KBM-7 (cell line): ENCODE measurements at regions not wholly inside any gene's neighbourhood (a gene's known extent, or its start where the extent isn't known, plus 50 kb on each side); places are given as distances from the start of the nearest gene placed in this dataset.

Experiments used
- DNase-seq: peaks from one replicate; pipeline ENCODE4 v3.0.0-alpha.2; 2015
- in situ Hi-C: fragments of 300-500 bp; cut with MboI; formaldehyde crosslinking; loops from 2 replicates; pipeline ENCODE4 v1.14.3; 2020; ENCODE audit warnings: low sequenced_read_pairs, low pct_unique_long_range_greater_than_20kb, mixed read lengths

DNA sequence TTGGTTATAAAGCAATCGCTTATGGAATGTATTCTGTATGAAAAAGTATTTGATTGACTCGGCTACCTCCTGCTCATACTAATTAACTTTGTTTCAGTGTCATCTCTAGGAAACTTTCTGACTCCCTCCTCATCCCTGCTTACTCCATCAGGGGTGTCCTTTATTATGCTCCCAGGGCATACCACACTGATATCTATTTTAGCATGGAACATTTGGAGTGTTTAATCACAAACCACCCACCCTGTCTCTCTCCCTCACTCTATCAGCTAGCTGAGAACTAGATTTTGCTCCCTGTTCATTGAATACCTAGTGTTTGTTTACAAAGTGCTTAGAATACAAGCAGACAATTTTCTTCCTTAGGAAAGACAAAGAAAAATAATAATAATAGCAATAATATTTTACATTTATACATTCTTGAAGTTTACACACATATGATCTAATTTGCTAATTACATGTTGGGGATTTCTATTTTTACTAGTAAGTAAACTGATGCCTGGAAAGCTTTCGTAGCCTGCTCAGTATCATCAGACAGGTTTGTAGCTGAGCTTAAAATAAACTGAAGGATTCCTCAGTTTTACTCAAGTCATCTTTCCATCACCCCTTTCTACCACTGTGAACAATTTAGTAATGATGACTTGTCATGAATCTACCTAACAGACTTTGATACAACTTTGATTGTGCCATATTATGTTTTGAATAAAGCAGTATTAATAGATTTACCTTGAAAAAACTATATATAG lies 811.4 kb upstream of the HS3ST1 start:
- in situ Hi-C loops, result no loop called here
- DNase-seq, result no peak

DNA sequence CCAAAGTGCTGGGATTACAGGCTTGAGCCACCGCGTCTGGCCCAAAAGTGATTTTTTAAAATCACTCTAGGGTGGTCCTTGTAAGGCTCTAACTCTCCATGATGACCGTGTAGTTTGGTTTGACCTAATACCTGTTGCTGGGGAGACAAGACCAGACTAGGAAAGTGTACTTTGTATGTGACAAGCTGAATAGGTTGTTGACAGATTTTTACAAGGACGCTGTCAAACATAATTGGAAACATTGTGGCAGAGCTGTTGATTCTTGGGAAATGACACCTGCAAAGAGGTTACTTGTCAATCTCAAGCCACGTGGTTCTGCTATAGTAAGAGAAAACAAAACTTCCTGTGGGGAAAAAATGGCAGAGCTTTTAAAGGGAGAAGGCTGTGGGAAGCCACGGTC lies 802.4 kb upstream of the HS3ST1 start:
- no peak for DNase-seq
- in situ Hi-C loops, result no loop called here

DNA sequence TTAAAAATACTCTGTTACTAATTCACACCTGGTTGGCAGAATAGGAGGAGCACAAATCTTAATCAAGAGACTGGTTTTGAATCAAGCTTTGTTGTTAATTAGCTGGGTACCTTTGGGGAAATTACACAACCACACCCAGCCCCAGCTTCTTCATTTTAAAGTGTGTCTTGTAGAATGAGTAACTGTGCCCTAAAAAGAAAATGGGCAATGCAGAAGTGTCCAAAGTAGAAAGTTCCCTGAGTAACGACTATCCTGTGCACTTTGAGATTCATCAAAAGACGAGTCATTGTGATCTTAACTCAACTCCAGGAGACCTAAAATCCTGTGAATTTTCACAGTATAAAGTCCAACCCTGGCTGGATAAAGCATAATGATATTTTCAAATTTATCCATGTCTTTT lies 792.3 kb upstream of the HS3ST1 start:
- no peak for DNase-seq
- in situ Hi-C loops, result no loop called here

DNA sequence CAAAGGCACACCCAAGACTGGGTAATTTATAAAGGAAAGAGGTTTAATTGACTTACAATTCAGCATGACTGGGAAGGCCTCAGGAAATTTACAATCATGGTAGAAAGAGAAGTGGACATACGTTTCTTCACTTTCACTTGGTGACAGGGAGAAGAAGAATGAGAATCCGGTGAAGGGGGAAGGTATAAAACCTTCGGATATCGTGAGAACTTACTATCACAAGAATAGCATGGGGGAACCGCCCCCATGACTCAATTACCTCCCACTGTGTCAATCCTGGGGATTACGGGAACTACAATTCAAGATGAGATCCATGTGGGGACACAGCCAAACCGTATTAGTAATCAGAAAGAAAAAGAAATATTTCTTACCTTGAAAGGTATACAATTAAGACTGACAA lies 782.9 kb upstream of the HS3ST1 start:
- in situ Hi-C loops, result no loop called here
- DNase-seq, result no peak

DNA sequence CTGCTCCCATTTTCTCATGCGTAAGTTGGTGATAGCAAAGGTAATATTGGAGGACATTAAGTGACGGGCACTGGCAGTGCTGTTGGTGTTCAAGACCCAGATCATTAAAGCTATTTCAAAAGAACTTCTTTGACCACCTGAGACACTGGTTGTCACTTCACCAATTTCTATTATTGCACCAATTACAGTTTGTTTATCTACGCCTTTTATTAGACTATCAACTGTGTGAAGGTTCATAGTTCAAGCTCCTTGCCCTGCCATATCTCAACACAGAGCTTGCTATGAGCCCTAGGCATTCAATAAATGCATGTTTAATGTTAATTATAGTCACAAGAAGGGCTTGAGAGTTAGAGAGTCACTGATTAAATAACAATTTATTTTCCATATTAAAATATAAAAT lies 778.7 kb upstream of the HS3ST1 start:
- no peak for DNase-seq
- in situ Hi-C loops, result no loop called here

DNA sequence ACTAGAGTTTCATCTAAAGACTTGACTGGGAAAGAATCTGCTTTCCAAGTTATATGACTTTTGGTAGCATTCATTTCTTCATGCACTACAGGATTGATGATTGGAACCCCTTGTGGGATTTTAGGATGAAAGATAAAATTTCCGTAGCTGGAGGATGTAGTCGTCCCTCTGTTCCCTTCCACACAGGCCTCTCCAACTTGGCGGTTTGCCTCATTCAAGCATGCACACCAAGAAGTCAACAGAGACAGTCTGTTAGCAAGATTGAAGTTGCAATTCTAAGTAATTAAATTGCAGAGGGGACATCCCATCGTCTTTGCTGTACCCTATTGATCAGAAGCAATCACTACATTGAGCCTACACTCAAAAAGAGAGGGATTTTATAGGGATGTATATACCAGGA lies 777.4 kb upstream of the HS3ST1 start:
- DNase-seq, result no peak
- in situ Hi-C loops, result no loop called here

DNA sequence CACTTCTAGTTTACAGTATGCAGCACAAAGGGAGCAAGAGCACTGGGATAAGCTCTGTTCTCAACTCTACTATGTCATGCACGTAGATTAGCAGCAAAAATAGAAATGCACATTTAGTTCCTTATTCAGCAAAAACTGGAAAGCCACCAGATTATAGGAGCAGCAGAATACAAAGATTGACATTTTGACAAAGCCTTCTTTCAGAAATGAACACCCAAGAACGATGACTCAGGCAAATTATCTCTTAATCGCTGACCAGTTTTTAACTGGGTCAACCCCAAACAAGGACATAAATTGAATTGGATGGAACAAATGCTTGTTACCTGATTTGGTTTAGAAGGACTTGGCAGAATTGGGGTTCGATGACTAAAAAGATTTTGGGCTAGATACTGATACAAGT lies 775.3 kb upstream of the HS3ST1 start:
- DNase-seq, result no peak
- in situ Hi-C loops, result no loop called here

DNA sequence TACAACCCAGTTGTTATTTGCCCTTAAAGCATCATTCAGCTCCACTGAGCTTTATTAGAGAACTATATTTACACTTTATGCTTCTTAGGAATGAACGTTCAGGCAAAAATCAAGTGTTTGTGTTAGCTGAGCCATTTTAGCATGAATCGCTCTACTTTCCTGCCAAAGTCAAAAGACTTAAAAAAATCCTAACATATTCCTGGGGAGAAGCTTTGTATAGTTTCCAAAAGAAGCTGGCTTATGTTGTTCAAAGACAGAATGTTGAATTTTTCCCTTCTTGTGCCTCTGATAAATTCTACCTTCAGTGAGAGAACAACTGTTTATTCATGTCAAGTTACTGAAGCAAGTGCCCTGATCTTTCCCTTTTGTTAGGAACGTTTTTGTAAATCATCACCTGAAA lies 771.5 kb upstream of the HS3ST1 start:
- in situ Hi-C loops, result no loop called here
- DNase-seq, result no peak

DNA sequence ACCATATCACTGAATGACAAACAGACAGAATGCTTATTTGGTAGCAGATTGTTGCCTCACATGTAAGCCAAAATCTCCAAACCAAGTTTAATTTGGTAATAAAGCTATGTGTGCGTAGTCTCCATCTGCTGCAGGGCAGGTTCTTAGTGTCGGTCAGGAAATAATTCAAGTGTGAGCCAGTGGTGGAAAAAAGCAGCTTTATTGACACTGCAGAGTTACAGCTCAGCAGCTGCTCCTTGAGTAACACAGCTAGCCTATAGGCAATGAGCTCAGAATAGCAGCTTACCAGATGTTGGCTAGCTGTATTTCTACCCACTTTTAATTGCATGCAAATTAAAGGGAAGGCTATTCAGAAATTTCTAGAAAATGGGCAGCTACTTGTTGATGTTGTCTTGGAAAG lies 757.8 kb upstream of the HS3ST1 start:
- DNase-seq, result no peak
- in situ Hi-C loops, result no loop called here

DNA sequence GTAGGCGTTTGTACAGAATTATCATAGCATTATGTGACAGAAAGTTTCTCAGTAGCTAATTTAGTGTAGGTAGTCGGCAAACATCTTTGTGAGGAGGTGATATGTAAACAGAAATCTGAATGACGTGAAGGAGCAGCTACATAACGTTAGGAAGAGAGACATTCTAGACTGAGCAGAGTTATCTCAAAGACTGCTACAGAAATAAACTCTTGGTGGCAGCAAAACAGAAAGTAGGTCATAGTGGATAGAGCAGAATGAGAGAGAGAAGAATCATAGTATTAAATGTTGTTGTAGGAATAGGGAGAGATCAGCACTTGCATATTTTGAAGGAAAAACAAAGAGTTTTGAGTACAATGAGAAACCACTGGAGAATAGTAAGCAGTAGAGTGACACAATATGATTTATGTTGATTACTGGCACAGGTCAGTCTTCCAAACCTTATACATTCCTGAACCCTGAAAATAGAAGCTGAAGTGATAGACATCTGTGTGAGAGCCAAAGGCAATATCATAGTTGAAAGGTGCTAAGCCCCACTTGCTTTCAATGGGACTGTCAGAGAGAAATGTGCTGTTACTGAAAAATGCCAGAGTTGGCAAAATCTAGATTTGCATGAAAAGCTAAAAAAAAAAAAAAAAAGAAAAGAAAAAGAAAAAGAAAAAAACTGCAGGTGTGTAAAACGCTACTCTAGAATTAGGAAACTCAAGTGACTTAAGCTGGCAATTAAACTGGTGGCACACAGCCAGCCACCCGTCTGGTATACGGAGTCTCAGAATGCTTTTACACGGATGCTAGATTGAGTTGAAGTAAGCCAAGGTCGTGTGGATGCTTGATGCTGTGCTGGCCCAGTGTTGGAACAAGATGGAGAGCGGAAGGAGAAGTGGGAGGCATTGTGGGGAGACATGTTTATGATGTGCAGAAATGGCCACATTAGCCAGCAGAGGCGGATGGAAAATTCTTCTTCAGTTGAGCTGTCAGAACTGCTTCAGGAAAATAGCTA lies 750.2 kb upstream of the HS3ST1 start:
- DNase-seq, result no peak
- in situ Hi-C loops, result no loop called here

DNA sequence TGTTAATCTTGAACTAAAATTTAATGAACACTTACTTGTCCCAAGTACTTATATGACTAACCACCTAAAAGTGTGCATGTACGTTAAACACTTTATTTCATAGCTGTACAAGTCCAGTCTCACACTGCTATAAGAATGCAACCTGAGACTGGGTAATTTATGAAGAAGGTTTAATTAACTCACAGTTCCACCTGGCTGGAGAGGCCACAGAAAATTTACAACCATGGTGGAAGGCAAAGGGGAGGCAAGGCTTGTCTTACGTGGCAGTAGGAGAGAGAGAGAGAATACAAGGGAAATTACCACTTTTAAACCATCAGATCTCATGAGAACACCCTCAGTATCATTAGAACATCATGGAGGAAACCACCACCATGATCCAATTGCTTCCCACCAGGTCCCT lies 748.7 kb upstream of the HS3ST1 start:
- in situ Hi-C loops, result no loop called here
- no peak for DNase-seq

DNA sequence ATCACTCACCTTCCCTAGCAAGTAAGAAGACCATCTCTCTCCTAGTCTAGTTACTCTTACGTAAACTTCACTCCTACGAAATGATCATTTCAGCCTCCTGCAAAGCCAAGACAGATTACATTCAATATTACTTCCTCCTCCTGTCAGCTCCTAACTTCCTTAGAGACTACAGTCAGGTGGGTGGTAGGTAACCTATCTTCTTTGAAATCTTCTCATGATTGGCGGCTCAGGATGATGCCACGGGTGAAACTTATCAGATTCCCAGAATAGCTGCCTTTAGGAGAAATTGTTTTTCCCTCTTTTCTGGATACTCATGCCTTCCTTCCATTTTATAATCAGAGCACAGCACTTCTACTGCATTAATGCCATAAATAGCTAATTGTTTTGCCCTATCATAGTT lies 744.8 kb upstream of the HS3ST1 start:
- no peak for DNase-seq
- in situ Hi-C loops, result no loop called here

DNA sequence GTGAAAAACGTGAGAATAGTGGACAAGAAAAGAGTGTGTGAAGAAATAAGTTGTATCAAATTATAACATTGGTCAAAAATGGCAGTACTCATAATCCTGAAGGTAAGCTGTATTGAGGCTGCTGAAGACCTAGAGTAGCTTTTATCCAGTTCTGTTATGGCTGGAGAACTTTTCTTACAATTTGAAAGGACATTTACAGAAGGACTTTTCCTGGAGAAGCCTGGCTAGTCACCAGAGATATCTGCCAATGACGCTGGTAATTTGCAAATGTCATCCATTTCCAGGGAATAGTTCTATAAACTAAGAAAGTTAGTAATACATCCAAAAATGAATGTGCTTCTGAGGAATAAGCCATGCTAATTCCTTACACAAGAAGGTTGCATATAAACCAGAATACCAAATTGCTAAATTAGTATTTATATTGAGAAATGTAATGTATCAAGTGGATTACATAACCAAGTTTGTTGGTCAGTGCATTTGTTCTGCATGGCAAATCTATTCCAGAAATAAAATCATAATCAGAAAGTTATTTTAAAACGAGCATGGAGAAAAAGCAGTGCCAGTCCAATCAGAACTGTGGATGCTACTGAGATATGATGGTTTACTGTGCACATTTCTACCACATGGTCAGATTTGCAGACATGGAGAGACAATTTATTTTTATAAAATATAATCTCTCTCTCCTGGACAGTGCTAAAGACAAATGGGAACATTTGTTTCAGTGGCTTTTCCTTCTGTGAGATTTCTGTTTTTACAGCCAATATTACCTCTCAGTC lies 743.7 kb upstream of the HS3ST1 start:
- in situ Hi-C loops, result no loop called here
- DNase-seq, result no peak

DNA sequence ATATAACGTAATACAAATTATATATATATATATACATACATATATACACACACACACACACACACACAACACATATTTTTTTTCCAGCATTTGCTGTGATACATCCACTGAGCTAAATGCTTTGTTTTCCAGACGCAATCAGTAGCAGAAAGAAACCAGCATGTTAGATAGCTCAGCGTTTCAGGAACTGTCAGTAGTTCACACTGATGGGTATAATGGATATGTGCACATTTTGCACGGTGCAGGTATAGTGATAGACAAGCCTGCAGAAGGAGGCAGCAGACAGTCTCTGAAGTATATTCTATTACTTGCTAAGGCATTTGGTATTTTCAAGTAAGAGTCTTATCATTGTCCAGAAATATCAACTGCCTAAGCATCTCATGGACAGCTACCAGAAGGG lies 741.6 kb upstream of the HS3ST1 start:
- no peak for DNase-seq
- in situ Hi-C loops, result no loop called here

DNA sequence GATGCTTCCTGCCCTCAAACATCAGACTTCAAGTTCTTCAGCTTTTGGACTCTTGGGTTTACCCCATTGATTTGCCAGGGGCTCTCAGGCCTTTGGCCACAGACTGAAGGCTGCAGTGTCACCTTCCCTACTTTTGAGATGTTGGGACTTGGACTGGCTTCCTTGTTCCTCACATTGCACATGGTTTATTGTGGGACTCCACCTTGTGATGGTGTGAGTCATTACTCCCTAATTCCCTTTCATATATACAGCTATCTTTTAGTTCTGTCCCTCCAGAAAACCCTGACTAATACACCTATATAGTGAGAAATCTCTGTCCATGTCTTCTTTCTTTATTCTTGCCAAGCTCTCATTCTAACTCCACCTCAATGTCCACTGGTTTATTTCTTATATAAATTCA lies 736.9 kb upstream of the HS3ST1 start:
- DNase-seq, result no peak
- in situ Hi-C loops, result no loop called here

DNA sequence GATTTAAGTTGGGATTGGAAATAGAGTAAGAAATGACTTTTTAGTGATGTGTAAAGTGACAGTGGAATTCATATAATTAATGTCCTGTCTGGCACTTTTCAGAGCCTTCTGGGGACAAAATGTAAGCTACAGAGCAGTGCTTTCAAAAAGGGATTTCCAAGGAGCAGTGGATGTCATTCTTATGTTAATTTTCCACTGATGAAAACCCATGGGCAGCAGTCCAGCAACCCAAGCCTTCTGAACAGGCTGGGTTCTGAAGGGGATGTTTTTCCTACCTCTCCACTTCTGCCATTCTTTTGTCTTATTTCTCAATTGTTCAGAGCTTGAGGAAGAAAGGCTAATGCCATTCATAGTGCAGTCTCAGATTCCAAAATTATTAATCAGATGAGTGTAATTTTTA lies 717.6 kb upstream of the HS3ST1 start:
- in situ Hi-C loops, result no loop called here
- DNase-seq, result no peak

DNA sequence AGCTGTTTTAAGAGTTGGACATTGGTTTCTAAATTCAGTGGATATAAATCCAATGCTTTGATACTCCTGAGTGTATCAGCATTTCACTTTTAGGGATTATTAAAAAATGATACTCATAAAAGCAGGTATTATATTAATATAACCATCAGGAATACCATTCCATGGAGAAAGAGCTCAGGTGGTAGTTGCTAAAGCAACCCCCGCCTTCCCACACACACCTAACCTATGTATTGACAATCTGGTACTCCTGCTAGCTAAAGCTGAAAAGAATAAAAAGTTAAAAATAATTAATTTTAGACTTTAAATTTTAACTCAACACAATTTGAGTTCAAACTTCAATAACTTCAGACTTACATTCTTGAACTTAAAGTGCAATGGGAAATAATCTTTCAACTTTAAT lies 717.1 kb upstream of the HS3ST1 start:
- in situ Hi-C loops, result no loop called here
- DNase-seq, result no peak

DNA sequence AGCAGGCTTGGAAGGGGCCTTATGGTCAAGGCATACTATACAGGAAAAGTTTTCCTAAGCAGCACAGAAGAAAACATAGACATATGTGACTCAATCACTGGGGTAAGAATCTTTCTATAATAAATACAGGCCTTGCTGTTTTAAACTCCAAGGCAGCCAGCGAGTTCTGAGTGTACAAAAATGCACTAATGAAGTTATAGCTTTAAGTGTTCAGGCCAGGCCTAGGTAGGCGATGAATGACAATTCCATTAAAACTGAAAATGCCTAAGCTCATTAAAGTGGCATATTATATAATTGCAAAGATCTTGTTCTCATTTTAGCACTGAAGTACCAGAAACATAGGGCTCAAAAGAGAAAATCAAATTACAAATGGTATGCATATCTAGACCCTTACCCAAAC lies 716.4 kb upstream of the HS3ST1 start:
- DNase-seq, result no peak
- in situ Hi-C loops, result no loop called here

DNA sequence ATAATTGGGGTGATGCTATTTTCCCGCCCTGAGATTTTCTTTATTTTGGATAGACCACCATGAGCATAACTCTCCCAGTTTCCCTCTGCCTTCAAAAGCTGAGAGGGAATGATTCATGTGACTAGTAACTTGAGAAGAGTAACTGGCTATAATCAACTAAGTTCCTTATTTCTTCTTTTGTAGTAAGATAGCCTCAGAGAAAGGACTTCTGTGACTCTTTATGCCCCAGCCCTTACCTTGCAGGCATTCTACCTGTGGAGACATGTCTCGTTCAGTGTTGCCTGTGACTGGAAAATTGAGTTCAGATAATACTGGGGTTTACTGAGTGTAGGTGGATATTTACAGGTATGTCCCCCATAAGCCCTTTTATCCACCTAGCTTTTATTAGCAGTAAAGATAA lies 715.4 kb upstream of the HS3ST1 start:
- in situ Hi-C loops, result no loop called here
- DNase-seq, result no peak

DNA sequence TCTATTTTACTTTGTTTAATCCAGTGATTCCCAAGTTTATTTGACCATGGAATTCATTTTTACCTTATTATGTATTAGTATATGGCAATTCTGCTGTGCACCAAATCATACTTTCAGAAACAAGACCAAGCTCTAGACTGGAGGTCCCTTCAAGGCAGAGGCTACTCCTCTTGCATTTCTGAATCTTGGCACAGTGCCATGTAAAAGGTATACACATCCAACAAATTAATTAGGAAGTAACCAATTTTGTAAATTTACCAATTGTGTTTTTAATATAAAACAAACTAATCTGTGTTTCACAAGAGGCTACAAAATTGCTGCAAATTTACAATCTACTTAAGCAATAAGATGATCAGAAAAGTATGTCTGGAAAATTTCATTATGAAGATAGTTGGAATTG lies 712.2 kb upstream of the HS3ST1 start:
- in situ Hi-C loops, result no loop called here
- no peak for DNase-seq
